ENCODE measurements at regions not wholly inside any gene's neighbourhood (a gene's known extent, or its start where the extent isn't known, plus 50 kb on each side); places are given as distances from the start of the nearest gene placed in this dataset.

DNA sequence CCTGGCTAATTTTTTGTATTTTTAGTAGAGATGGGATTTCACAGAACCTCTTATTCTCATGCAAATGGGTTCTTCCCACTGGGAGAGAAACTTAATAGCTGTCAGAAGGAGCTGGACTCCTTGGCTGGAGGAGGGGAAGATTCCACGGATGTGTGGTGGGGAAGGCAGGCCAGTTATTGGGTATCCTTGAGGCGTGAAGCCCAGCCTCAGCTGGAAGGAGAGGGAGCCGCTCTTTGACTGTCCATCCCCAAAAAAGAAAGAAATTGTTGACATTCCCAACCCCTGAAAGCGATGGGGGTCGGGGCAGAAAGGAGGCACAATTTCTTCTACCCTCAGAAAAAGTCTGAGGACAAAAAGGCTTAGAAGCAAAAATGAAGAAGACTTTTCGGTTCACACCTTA is 983.1 kb upstream of the PABPC4L start:
- no peaks in the 10 kb centered on the region for H3K4me1 ChIP-seq
- WGBS, 2 donors = 73 to 82% methylated on average over 6 of the region's 6 CpGs

DNA sequence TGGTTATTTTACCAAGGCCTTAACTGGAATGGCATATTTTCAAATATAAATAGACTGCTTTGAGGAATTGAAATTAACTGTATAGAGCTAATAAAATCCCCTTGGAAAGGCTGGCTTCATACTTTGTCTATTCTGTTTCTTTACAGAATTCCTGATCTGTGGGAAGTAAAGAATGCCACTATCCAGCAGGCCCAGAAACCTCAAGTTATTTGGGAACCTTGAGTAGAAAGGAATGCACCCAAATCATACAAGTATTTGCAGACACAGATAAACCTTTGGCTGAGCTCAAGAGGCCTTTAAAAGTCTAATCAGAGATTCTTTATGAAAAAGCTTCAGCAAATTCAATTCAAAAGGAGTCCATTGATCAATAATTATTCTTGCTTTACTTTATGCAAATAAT is 975.7 kb upstream of the PABPC4L start:
- Histone ChIP-seq H3K27ac (no peak overlapping the region), H3K4me3 (no peak overlapping the region), H3K9me3 (no peaks in the 10 kb centered on the region), H3K27me3 (no peaks in the 10 kb centered on the region), H3K4me1 (no peaks in the 10 kb centered on the region), H3K36me3 (no peaks in the 10 kb centered on the region)
- no peak for TF ChIP-seq EP300 (IDR thresholded peaks at IDR 0.05)
- no peak for TF ChIP-seq POLR2A (IDR thresholded peaks at IDR 0.05)
- TF ChIP-seq CTCF (IDR thresholded peaks at IDR 0.05) = no peak
- TF ChIP-seq POLR2AphosphoS5 (IDR thresholded peaks at IDR 0.05) = no peak
- no peak for ATAC-seq (ENCODE audit: low FRiP score in 2 of 2)
- no peak for DNase-seq

More for the DNA sequence above, 983.1 kb upstream of the PABPC4L start:
- Histone ChIP-seq H3K27me3 (no peaks in the 10 kb centered on the region), H3K4me3 (no peak overlapping the region), H3K27ac (no peak overlapping the region), H3K36me3 (no peaks in the 10 kb centered on the region), H3K9me3 (no peaks in the 10 kb centered on the region)
- DNase-seq (no peak), ATAC-seq (ENCODE audit: low FRiP score in 2 of 2) (no peak)
- TF ChIP-seq POLR2AphosphoS5 (IDR thresholded peaks at IDR 0.05) = no peak
- no peak for TF ChIP-seq POLR2A (IDR thresholded peaks at IDR 0.05)
- no peak for TF ChIP-seq CTCF (IDR thresholded peaks at IDR 0.05)
- TF ChIP-seq EP300 (IDR thresholded peaks at IDR 0.05) = no peak

GRCh38 chr4:135166661-135167060 is 965.1 kb upstream of the PABPC4L start:
- no peak for ATAC-seq (ENCODE audit: low FRiP score in 2 of 2)
- no peak for DNase-seq
- no peaks in the 10 kb centered on the region for H3K4me1 ChIP-seq
- no peak overlapping the region for H3K27ac ChIP-seq
- TF ChIP-seq EP300 (IDR thresholded peaks at IDR 0.05) (no peak), CTCF (IDR thresholded peaks at IDR 0.05) (no peak), POLR2AphosphoS5 (IDR thresholded peaks at IDR 0.05) (no peak), POLR2A (IDR thresholded peaks at IDR 0.05) (no peak)
- no peak overlapping the region for H3K4me3 ChIP-seq
- H3K27me3 ChIP-seq = no peaks in the 10 kb centered on the region
- H3K36me3 ChIP-seq = no peaks in the 10 kb centered on the region
- WGBS, 2 donors = 86 to 87% methylated on average over 2 of the region's 2 CpGs
- H3K9me3 ChIP-seq = no peaks in the 10 kb centered on the region

DNA sequence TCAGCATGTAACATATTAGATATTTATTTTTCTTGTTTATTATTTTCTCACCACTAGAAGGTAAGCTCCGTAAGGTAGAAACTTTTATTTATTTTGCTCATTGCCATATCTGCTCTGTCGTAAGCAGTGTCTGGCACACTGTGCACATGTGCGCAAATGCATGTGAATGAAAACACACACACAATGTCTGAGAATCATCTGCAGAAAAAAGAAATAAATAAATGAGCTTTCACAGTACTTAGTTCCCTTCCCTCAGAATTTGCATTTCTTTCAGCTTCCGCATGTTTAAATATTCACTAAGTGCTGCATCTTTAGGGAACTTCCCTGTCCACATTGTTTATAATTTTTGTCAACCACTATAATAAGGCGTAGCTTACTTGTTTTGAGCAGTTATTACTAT is 963.0 kb upstream of the PABPC4L start:
- TF ChIP-seq POLR2A (IDR thresholded peaks at IDR 0.05) = no peak
- no peak for TF ChIP-seq POLR2AphosphoS5 (IDR thresholded peaks at IDR 0.05)
- no peak for TF ChIP-seq EP300 (IDR thresholded peaks at IDR 0.05)
- TF ChIP-seq CTCF (IDR thresholded peaks at IDR 0.05) = no peak
- H3K4me3 ChIP-seq = no peak overlapping the region
- ATAC-seq (ENCODE audit: low FRiP score in 2 of 2) = no peak
- no peaks in the 10 kb centered on the region for H3K4me1 ChIP-seq
- WGBS, 2 donors = 86 to 92% methylated on average over 5 of the region's 5 CpGs
- no peaks in the 10 kb centered on the region for H3K27me3 ChIP-seq
- no peak overlapping the region for H3K27ac ChIP-seq
- no peak for DNase-seq
- H3K36me3 ChIP-seq = no peaks in the 10 kb centered on the region
- H3K9me3 ChIP-seq = no peaks in the 10 kb centered on the region

GRCh38 chr4:135144498-135144897 is 942.9 kb upstream of the PABPC4L start:
- no peaks in the 10 kb centered on the region for H3K27me3 ChIP-seq
- no peaks in the 10 kb centered on the region for H3K36me3 ChIP-seq
- 70 to 80% methylated on average over 1 of the region's 1 CpG for WGBS, 2 donors
- no peak for DNase-seq
- H3K27ac ChIP-seq = no peak overlapping the region
- H3K4me3 ChIP-seq = no peak overlapping the region
- H3K4me1 ChIP-seq = no peaks in the 10 kb centered on the region
- H3K9me3 ChIP-seq = no peaks in the 10 kb centered on the region
- no peak for ATAC-seq (ENCODE audit: low FRiP score in 2 of 2)
- TF ChIP-seq POLR2A (IDR thresholded peaks at IDR 0.05) (no peak), CTCF (IDR thresholded peaks at IDR 0.05) (no peak), EP300 (IDR thresholded peaks at IDR 0.05) (no peak), POLR2AphosphoS5 (IDR thresholded peaks at IDR 0.05) (no peak)

All from upper lobe of left lung (tissue), 6 donors.